Liver (tissue), 8 donors: ENCODE measurements at regions not wholly inside any gene's neighbourhood (a gene's known extent, or its start where the extent isn't known, plus 50 kb on each side); places are given as distances from the start of the nearest gene placed in this dataset.

Experiments
- DNase-seq: peaks from one replicate; pipeline ENCODE4 v3.0.0-alpha.2; 2017; ENCODE audit warnings: low spot score
- H3K27ac ChIP-seq, 2 donors: one replicate each; pipeline ENCODE4 v1.7.0; 2013; ENCODE audit warnings: inconsistent platforms in 2 of 2, low read length in 2 of 2, control low read depth in 1 of 2, low read depth in 1 of 2, mild to moderate bottlenecking in 1 of 2
- H3K27me3 ChIP-seq, 4 donors: one replicate each; pipeline versions ENCODE4 v1.6.1 to v1.7.0; 2013; ENCODE audit warnings: low read length in 3 of 4, inconsistent platforms in 1 of 4, mild to moderate bottlenecking in 1 of 4, moderate library complexity in 1 of 4; ENCODE audit not compliant: control insufficient read depth in 4 of 4, insufficient read depth in 4 of 4
- H3K36me3 ChIP-seq, 4 donors: one replicate each; pipeline versions ENCODE4 v1.6.1 to v1.7.0; 2013; ENCODE audit warnings: low read length in 3 of 4, mild to moderate bottlenecking in 3 of 4, low read depth in 1 of 4, moderate library complexity in 1 of 4; ENCODE audit not compliant: control insufficient read depth in 4 of 4, insufficient read depth in 3 of 4
- H3K4me1 ChIP-seq, 4 donors: one replicate each; pipeline versions ENCODE4 v1.6.1 to v1.7.0; 2013; ENCODE audit warnings: low read length in 3 of 4, mild to moderate bottlenecking in 3 of 4, moderate library complexity in 1 of 4; ENCODE audit not compliant: control insufficient read depth in 4 of 4, insufficient read depth in 4 of 4
- H3K4me3 ChIP-seq, 3 donors: one replicate each; pipeline versions ENCODE4 v1.6.1 to v1.7.0; 2013; ENCODE audit warnings: low read length in 3 of 3, control low read depth in 1 of 3, low read depth in 1 of 3, mild to moderate bottlenecking in 1 of 3
- H3K9ac ChIP-seq, 2 donors: one replicate each; pipeline ENCODE4 v1.7.0; 2013; ENCODE audit warnings: low read length in 2 of 2, mild to moderate bottlenecking in 2 of 2, moderate library complexity in 2 of 2, control low read depth in 1 of 2, low read depth in 1 of 2
- H3K9me3 ChIP-seq, 4 donors: one replicate each; pipeline versions ENCODE4 v1.6.1 to v1.7.0; 2013; ENCODE audit warnings: low read length in 3 of 4; ENCODE audit not compliant: control insufficient read depth in 4 of 4
- ATF3 ChIP-seq: IDR thresholded peaks from 2 replicates; pipeline ENCODE4 v1.6.1; 2016; ENCODE audit warnings: antibody characterized with exemption
- CTCF ChIP-seq: fragments of 150-350 bp; IDR thresholded peaks from 2 replicates; pipeline ENCODE4 v1.5.1; 2017; ENCODE audit warnings: improper control_type of control experiment, low read depth, low read length; ENCODE audit not compliant: missing input control
- EGR1 ChIP-seq, 2 donors: IDR thresholded peaks; 2 replicates each; pipeline ENCODE4 v1.6.1; 2016 to 2018; ENCODE audit warnings: antibody characterized with exemption in 2 of 2, low read depth in 2 of 2
- FOXA2 ChIP-seq: IDR thresholded peaks from 2 replicates; pipeline ENCODE4 v1.6.1; 2016; ENCODE audit warnings: antibody characterized with exemption
- GABPA ChIP-seq, 2 donors: IDR thresholded peaks in 1 of 2; conservative IDR thresholded peaks in 1 of 2; 2 replicates each; pipeline ENCODE4 v1.6.1; 2016; ENCODE audit warnings: antibody characterized with exemption in 2 of 2, mild to moderate bottlenecking in 1 of 2, moderate library complexity in 1 of 2
- HNF4A ChIP-seq, 2 donors: conservative IDR thresholded peaks; 2 replicates each; pipeline ENCODE4 v1.6.1; 2016; ENCODE audit warnings: antibody characterized with exemption in 2 of 2, mild to moderate bottlenecking in 2 of 2
- HNF4G ChIP-seq: IDR thresholded peaks from 2 replicates; pipeline ENCODE4 v1.6.1; 2016; ENCODE audit warnings: antibody characterized with exemption
- JUND ChIP-seq, 2 donors: IDR thresholded peaks; 2 replicates each; pipeline ENCODE4 v1.6.1; 2016; ENCODE audit warnings: antibody characterized with exemption in 2 of 2
- MAX ChIP-seq: IDR thresholded peaks from 2 replicates; pipeline ENCODE4 v1.6.1; 2016; ENCODE audit warnings: antibody characterized with exemption
- NR2F2 ChIP-seq: IDR thresholded peaks from 2 replicates; pipeline ENCODE4 v1.6.1; 2016; ENCODE audit warnings: antibody characterized with exemption
- RAD21 ChIP-seq, 2 donors: IDR thresholded peaks; 2 replicates each; pipeline ENCODE4 v1.6.1; 2016; ENCODE audit warnings: antibody characterized with exemption in 2 of 2, mild to moderate bottlenecking in 2 of 2
- REST ChIP-seq: IDR thresholded peaks from 2 replicates; pipeline ENCODE4 v1.6.1; 2016; ENCODE audit warnings: antibody characterized with exemption, mild to moderate bottlenecking
- RXRA ChIP-seq, 2 donors: IDR thresholded peaks; 2 replicates each; pipeline ENCODE4 v1.6.1; 2017 to 2018; ENCODE audit warnings: antibody characterized with exemption in 2 of 2, mild to moderate bottlenecking in 1 of 2
- TAF1 ChIP-seq: conservative IDR thresholded peaks from 2 replicates; pipeline ENCODE4 v1.6.1; 2016; ENCODE audit warnings: antibody characterized with exemption, mild to moderate bottlenecking
- YY1 ChIP-seq: IDR thresholded peaks from 2 replicates; pipeline ENCODE4 v1.6.1; 2016; ENCODE audit warnings: antibody characterized with exemption, mild to moderate bottlenecking
- ZBTB33 ChIP-seq: IDR thresholded peaks from 2 replicates; pipeline ENCODE4 v1.6.1; 2016; ENCODE audit warnings: antibody characterized with exemption
- WGBS: extraction: QIAGEN DNeasy Blood & Tissue Kit; methylation state at CpG from one replicate; pipeline ENCODE4 v1.1.7; 2013; 5-methylcytosine and 5-hydroxymethylcytosine counted together
- donor health status: healthy.
- donor health status: healthy.
- donor health status: healthy.
- donor health status: healthy.
- donor health status: healthy.

GRCh38 chr4:186957952-186958555 lies 234.4 kb upstream of the FAT1 start:
- no peak overlapping the region for H3K9ac ChIP-seq
- no peaks in the 10 kb centered on the region for H3K4me1 ChIP-seq
- no peaks in the 10 kb centered on the region for H3K36me3 ChIP-seq
- H3K27ac ChIP-seq, result no peak overlapping the region
- no peaks in the 10 kb centered on the region for H3K9me3 ChIP-seq
- H3K27me3 ChIP-seq, result no peaks in the 10 kb centered on the region
- H3K4me3 ChIP-seq, result no peak overlapping the region
- no peak for TF ChIP-seq FOXA2
- no peak for TF ChIP-seq REST
- TF ChIP-seq ATF3, result no peak
- no peak for TF ChIP-seq MAX
- TF ChIP-seq JUND (IDR thresholded peaks at IDR 0.05), result no peak
- TF ChIP-seq HNF4G, result no peak
- TF ChIP-seq GABPA (IDR thresholded peaks at IDR 0.05 in 1 of 2, conservative IDR thresholded peaks at IDR 0.05 in 1 of 2), result no peak
- TF ChIP-seq HNF4A (conservative IDR thresholded peaks at IDR 0.05), result no peak
- no peak for TF ChIP-seq NR2F2
- no peak for TF ChIP-seq ZBTB33
- no peak for TF ChIP-seq CTCF
- TF ChIP-seq RAD21 (IDR thresholded peaks at IDR 0.05), result no peak
- TF ChIP-seq EGR1 (IDR thresholded peaks at IDR 0.05; ENCODE audit: low read depth in 2 of 2), result no peak
- no peak for TF ChIP-seq RXRA (IDR thresholded peaks at IDR 0.05)
- DNase-seq, result no peak
- 67% methylated on average over 3 of the region's 3 CpGs for WGBS

- Histone ChIP-seq H3K36me3 (no peaks in the 10 kb centered on the region), H3K4me3 (no peak overlapping the region), H3K4me1 (no peaks in the 10 kb centered on the region), H3K9me3 (no peaks in the 10 kb centered on the region), H3K27ac (no peak overlapping the region), H3K27me3 (no peaks in the 10 kb centered on the region), H3K9ac (no peak overlapping the region)
- TF ChIP-seq ZBTB33 (no peak), EGR1 (IDR thresholded peaks at IDR 0.05; ENCODE audit: low read depth in 2 of 2) (no peak), HNF4G (no peak), YY1 (no peak), TAF1 (no peak), FOXA2 (no peak)
- 74% methylated on average over 9 of the region's 9 CpGs for WGBS
- no peak for DNase-seq
These were observed 235.2 kb upstream of the FAT1 start for GRCh38 chr4:186958726-186959350.
